Stimulated activated CD4-positive, alpha-beta T cell treated with anti-CD3 and anti-CD28 coated beads, Interleukin-2, amount 100 ng/mL, for 48 hours (primary cell): ENCODE measurements at regions not wholly inside any gene's neighbourhood (a gene's known extent, or its start where the extent isn't known, plus 50 kb on each side); places are given as distances from the start of the nearest gene placed in this dataset.

Source experiments
- DNase-seq, 2 donors: peaks; one replicate each; pipeline ENCODE4 v3.0.0-alpha.2; 2020

DNA sequence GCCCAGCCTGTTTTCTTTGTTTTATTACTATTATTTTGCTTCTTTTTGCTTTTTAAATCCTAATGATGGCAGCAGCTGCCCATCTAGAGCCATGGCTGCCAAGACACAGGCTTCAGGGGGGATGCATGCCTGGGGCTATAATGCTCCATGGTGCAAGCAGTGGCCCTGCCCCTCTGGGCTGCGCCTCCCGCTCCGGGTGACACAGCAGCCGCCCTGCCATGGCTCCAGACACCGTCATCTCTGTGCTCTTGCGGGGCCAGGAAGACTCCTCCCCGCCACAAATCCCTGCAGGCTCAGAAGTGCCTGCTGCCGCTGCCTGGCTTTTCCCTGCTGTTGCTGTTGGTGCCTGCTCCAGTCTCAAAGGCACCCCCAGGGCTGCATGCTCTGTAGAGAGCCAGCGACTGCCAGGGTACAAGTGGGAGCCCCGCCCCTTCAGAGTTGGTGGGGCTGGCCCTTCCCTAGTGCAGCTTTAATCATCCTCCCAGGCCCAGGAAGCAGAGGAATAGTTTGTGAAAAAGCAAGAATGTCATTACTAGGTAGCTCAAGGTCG is 581.5 kb downstream of the FGF9 start:
- DNase-seq: no peak

- no peak for DNase-seq
These were observed 582.2 kb downstream of the FGF9 start for GRCh38 chr13:22253107-22253506.

DNA sequence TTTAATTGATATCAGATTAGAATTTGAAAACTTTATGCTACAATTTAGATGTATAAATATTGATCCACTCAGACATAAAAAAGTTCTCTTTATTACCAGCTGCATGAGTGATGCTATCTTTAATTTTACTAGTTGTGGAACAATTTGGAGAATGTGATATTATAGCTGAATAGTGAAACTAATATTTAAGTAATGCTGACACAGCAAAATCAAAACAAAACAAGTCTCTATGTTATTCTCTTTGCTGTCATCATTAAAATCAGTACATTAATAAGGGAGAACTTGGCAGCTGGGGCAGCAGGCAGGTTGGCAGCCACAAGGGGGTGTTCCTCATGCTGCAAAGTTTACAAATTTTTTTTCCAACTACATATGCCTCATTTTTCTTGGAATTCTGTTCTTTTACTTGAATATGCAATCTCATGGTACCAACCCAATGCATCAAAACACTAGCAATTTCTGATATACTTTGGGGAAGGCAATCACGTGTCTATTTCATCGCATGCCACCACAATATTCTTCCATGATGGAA is 585.3 kb downstream of the FGF9 start:
- DNase-seq: no peak

- DNase-seq: no peak
These were observed 591.4 kb downstream of the FGF9 start for GRCh38 chr13:22262001-22262885.

GRCh38 chr13:22263185-22263584 is 592.3 kb downstream of the FGF9 start:
- no peak for DNase-seq

DNA sequence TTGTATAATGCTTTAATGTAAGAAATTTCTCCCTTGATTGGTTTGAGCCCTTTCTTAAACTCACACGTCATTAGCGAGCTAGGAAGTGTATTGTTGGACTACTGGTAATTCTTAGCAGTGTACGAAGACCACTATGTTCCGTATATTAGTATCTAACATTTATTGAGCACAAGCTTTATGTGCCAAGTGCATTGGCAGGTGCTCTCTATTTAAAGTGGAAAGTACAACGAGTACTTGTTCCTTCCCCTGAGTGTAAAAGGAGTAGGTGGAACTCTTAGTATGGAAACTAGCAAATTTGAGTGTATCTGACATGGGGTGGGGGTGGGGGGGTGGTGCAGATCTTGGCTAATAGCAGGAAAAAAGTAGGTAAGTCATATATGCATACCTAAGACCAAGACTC is 594.7 kb downstream of the FGF9 start:
- DNase-seq: no peak

DNA sequence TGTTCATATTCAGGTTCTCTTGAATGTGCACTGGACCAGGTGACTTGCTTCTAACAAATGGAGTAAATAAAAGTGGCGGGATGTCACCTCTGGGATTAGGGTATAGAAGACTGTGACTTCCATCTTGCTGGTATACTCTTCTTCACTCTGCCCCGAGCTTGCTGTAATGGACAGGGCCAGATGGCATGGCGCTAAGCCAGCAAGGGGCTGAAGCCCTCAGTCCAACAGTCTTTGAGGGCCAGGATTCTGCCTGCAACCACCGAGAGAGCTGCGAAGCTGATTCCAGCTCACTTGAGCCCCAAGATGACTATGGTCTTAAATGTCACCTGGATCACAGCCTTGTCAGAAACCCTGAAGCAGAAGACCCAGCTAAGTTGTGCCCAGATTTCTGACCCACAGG is 600.0 kb downstream of the FGF9 start:
- DNase-seq: no peak

DNA sequence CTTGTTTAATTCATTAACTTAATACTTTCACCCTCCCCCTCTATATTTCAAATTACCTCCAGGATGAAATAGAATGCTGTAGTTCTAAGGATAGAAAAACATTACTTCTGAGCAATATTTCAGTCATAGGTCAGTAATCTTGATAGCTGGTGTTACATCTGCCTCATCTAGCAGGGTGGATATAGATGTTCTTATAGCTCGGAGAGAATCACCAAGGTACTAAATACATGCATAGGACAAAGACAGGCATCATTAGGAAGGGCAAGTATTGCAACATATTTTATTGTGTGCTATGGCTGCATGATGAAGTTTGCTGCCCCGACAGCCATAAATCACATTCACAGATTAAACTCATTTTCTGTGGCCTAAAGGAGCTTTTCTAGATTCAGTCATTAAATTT is 601.0 kb downstream of the FGF9 start:
- DNase-seq: no peak

DNA sequence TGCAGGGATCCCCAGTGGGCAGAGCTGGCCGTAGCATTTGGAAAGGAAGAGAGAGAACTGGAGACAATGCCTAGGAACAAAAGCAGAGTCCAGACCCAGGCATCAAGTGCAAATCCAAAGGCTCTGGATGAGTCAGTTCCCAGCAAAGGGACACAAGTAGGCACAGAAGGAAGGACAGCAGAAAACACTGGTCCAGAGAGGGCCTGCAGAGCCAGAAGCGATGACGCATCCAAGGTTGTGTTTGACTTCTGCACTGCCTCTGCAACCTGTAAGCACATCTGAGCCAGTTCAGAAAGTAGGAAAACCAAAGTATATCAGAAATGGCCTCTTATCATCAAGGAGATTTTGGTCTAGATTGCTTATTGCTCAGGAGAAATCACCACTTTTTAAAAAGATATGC is 604.5 kb downstream of the FGF9 start:
- DNase-seq: no peak

DNA sequence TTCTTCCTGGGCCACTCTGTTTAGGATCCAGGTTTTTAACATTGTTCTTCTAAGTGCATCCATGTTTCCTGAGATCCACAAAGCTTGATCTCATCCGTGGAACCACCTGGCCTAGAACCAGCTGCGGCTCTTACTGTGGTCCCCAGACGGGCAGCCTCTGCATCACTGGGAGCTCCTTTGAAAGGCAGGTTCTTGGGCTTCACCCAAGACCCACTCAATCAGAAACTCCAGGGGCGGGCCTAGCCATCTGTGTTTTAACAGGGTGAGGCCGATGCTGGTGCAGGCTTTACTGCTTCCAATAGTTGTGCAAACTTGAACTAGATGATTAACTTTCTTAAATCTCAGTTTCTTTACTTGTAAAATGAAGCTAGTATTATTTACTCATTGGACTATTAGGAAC is 605.7 kb downstream of the FGF9 start:
- DNase-seq: no peak

GRCh38 chr13:22278336-22278929 is 607.6 kb downstream of the FGF9 start:
- DNase-seq: peak; percentile 56 to 59

DNA sequence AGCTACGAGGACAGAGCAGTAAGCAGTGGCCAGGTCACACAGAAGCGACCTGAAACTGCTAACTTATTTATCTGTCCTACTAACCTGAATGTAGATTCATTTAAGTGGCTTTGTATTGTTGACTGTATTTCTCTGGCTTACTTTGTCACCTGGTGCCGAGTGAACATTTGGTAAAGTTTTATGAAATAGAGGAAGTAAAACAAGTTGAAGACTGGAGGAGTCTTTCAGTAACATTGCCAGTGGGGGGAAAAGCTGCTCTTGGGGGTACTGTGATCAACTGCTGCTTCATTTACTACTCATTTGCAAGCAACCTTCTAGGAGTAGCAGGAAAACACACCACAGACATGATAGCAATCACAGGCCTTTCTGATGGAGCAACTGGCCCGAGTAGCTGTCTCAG is 615.0 kb downstream of the FGF9 start:
- DNase-seq: no peak

DNA sequence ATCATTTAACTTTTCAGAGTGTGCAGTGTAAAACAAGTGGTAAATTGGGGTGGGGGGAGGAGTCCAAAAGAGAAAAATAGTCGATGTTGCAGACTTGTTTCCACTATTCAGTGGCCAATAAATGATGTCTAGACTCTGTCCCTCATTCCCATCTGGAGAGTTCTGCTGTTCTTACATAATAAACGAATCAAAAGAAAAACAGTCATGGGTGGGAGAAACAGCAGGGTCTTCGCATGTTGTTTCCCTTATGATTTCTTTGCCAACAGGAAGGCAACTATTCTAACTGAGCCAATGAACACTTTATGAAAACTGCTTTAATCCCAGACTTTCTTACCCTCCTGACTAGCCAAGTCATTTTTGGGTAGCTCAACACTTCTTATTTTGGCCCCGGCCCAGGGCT is 615.5 kb downstream of the FGF9 start:
- no peak for DNase-seq

DNA sequence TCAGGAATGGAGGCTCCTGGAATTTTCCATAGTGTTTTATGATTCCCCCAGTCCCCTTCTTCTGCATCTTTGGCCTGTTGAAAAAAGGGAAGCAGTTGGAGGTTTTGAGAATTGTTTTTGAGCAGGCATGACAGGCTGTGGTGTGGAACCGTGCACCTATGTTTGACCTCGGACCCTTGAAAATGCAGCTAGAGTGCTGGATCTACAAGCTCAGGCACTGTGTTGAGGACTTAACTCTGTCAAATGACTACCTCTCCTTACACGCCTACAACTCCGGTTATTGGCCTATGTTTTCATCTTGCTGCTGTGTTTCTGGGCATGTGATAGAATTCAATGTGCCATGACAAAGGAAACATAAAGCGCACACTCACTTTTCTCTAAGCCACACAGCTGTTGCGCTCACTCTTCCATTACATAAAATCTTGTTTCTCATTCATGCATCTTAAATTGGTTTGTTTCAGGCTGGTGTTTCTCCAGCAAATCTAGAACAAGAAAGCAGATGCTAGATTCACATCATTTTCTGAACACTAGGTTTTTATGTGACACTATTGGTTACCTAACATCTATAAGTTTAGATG is 616.6 kb downstream of the FGF9 start:
- DNase-seq: no peak

- no peak for DNase-seq
These were observed 617.6 kb downstream of the FGF9 start for GRCh38 chr13:22288496-22288895.

DNA sequence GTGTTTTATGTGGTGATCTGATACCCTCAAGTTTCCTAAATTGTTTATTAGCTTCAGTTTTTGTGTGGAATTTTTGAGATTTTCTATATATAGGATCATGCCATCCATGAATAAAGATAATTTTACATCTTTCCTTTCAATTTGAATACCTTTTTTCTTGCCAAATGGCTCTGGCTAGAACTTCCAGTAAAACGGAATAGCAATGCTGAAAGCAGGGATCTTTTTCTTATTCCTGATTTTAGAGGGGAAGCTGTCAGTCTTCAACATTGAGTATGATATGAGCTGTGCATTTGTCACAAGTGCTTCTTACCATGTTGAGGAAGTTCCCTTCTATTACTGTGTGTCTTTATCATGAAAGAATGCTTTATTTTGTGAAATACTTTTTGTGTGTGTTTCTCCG is 618.8 kb downstream of the FGF9 start:
- no peak for DNase-seq

- no peak for DNase-seq
These were observed 627.7 kb downstream of the FGF9 start for GRCh38 chr13:22298530-22298929.

DNA sequence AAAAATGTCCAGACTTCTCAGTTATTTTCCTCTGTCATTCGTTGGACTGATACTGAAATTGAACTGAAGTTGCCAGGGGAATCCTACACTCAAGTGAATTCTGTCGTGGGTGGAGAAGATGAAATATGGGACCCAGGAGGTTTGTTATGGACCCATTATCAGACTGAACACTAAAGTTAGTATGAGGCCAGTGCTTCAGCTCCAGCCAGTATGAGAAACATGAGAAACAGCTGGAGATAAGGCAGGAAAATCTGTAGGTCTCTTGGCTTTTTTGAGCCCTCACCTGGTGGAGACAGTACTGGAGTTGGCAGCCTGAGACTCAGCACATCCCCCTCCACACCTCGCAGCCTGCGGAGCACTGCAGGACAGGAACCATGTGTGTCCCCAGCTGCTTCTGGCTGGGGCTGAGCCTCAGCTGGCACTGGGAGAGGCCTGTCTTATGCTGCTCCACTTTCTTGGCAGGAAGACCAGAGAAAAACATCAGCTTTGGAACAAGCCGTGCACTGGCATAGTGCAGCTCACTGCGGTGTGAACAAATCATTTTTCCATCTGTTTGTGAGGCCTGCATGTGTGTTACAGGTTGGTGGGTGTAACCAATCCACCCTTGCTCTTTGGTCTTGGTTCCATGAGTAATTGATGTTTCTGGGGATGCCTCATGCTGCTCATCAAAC is 641.0 kb downstream of the FGF9 start:
- no peak for DNase-seq

DNA sequence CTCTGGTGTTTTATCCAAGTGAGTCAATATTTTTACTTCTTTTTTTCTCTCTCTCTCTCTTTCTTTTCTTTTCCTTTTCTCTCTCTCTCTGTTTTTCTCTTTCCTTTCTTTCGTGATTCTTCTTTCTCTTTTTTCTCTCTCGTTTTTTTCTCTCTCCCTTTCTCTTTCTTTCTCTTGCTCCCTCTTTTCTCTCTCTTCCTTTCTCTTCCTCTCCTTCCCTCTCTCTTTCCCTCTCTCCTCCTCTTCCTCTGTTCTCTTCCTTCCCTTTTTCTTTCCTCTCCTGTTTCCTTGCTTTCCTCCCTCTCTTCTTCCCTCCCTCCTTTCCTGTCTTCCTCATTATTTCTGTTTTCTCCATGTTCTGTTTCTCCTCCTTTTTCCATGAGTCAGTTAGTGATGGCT is 641.5 kb downstream of the FGF9 start:
- DNase-seq: no peak

DNA sequence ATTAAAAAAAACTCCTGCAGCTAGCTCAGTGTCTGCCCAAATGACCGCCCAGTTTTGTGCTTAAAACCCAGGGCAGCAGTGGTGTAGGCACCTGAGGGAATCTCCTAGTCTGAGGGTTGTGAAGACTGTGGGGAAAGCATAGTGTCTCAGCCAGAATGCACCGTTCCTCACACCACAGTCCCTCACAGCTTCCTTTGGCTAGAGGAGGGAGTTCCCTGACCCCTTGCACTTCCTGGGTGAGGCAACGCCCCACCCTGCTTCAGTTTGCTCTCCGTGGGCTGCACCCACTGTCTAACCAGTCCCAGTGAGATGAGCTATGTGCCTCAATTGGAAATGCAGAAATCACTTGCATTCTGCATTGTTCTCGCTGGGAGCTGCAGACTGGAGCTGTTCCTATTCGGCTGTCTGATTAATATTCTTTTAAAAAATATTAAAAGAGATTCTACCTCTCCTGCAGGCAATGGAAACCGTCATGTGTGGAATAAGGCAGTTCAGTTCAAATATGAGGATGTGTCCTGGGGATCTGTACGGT is 645.7 kb downstream of the FGF9 start:
- no peak for DNase-seq

DNA sequence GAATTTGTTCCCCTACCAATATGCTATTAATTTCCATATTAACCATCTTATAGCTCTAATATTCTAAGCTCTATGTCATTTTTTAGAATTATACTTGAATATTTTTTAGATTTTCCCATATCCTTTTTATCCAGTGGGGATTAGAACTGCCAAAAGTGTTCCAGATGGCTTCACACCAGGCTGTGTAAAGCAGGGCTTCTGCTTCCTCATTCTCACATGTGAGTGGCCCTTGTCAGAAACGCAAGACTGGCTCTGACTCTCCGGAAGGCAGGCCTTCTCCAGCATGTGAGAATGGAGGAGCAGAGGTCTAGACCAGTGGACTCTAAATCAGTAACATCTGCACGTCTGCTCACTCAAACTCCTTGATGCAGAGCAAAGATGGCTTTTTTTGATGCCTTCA is 650.1 kb downstream of the FGF9 start:
- DNase-seq: no peak

GRCh38 chr13:22325761-22326160 is 654.9 kb downstream of the FGF9 start:
- DNase-seq: no peak

GRCh38 chr13:22332416-22332815 is 661.5 kb downstream of the FGF9 start:
- DNase-seq: no peak
